Stimulated activated CD8-positive, alpha-beta memory T cell treated with anti-CD3 and anti-CD28 coated beads, Interleukin-12 subunit alpha, Interleukin-12 subunit beta, amount 100 ng/mL, for 24 hours (primary cell): ENCODE measurements at regions not wholly inside any gene's neighbourhood (a gene's known extent, or its start where the extent isn't known, plus 50 kb on each side); places are given as distances from the start of the nearest gene placed in this dataset.

ENCODE experiments used
- DNase-seq: peaks from one replicate; pipeline ENCODE4 v3.0.0-alpha.2; 2020; ENCODE audit errors: extremely low read depth

DNA sequence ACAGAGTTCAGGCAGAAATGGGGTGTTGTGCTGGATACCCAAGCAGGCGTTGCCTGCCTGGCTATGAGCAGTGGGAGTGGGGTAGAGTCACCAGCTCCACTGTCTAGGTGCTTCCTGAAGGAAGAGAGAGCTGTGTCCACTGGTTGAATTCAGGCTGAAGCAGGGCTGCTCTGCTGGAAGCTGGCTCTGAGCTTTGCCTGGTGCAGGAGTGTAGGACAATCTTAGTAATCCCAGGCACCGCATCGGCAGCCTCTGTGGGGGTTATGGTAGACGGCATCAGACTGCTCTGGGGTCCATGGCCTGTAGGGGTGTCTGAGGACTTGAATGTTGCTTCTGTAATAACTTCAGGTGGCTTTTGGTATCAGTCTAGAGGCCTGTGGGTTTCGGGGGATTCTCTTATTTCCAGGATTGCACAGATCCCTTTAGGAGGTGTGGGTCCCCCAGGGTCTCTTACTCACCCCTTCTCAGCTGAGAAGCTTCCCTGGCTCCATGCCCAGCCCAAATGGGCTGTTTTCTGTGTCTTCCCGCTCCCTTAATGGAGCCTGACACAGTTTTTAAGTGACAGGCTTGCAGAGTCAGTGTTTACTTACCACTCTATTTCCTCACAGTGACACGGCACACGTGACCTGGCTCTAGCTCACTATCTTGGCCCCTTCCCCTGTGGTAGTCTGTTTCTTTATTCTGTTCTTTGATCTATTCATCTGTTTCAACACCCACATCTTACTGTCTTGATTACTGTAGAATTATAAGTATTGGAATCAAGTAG is 644.3 kb downstream of the CBLN2 start:
- DNase-seq = no peak

DNA sequence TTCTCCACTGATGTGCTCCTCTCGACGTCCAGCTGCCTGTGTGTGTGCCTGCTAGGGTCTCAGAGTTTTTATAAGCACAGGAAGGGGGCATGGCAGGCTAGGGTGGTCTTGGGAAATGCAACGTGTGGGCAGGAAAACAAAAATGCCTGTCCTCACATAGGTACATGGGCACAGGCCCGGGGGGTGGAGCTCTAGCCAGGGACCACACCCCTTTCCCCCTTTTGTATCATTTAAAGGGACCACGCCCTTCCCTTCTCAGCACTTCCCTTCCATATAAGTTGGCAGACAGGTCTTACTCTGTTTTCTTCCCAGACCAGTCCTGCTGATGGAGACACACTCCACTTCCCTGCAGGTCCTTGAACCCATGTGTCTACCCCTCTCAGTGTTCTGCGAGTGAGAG is 645.0 kb downstream of the CBLN2 start:
- no peak for DNase-seq

GRCh38 chr18:71887509-71887908 is 656.6 kb downstream of the CBLN2 start:
- DNase-seq = no peak

DNA sequence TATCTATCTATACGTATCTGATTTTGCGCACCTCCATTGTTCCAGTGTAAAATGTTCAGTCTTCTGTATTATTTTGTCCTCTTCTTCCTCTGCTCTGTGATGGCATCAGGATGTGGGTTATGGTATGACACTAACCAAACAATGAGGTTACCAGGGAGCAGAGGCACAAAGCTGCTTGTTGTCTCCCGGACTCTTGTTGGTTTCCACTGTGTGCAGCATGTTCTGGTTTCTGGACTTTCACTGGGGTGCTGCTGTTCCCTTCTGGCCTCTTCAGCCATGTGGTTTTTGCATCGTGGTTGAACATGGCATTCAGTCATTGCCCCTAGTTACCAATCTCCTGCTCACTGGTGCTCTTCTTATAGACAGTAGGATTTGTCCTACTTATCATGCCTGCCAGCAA is 665.9 kb downstream of the CBLN2 start:
- no peak for DNase-seq

DNA sequence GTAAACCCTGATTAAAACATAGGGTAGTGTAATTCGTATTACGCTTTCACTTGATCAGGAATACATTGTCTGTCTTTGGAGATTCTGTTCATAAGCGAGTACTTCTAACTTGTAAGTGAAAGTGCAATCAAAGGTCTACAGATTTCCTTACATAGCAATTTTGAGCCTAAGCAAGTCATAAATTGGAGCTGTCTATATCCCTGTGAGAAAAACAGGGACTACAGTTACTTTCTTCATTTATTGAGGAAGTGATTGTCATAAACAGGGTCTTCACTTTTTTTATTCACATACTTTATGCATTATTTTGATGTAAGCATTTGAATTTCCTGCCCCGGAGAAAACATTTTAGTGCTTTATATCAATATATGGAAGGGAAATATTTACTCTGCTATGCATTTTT is 670.4 kb downstream of the CBLN2 start:
- no peak for DNase-seq

DNA sequence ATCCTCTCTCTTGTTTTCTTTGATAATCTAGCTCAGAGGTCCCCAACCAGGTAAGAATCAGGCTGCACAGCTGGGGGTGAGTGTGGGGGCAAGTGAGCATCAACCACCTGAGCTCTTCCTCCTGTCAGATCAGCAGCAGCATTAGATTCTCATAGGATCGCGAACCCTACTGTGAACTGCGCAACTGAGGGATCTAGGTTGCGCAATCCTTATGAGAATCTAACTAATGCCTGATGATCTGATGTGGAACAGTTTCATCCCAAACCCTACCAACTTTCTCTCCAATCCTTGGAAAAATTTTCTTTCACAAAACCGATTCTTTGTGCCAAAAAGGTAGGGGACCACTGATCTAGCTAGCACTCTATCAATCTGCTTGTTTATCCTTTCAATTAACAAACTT is 678.3 kb downstream of the CBLN2 start:
- no peak for DNase-seq

- no peak for DNase-seq
Measured at GRCh38 chr18:71850602-71851001, 693.5 kb downstream of the CBLN2 start.

DNA sequence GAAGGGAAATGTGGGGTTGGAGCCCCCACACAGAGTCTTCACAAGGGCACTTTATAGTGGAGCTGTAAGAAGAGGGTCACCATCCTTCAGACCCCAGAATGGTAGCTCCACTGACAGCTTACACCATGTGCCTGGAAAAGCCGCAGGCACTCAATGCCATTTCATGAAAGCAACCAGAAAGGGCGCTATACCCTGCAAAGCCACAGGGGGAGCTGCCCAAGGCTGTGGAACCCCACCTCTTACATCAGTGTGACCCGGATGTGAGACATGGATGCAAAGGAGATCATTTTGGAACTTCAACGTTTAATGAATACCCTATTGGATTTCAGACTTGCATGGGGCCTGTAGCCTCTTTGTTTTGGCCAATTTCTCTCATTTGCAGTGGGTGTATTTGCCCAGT is 694.7 kb downstream of the CBLN2 start:
- DNase-seq = no peak

DNA sequence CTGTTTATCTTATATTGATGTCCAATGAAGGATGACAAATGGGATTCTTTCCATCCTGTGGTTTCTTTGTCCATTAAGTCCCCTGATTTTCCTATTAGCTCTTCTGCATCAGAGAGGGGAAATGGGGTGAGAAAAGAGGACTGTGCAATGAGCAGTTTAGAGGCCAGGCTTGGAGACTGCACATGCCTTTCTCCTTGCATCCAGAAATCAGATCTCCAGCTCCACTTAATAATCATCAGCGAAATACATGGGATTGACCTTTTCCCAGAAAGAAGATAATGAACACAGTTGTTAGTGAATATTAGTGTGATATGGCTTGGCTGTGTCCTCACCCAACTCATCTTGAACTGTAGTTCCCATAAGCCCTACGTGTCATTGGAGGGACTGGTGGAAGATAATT is 697.4 kb downstream of the CBLN2 start:
- DNase-seq = no peak

DNA sequence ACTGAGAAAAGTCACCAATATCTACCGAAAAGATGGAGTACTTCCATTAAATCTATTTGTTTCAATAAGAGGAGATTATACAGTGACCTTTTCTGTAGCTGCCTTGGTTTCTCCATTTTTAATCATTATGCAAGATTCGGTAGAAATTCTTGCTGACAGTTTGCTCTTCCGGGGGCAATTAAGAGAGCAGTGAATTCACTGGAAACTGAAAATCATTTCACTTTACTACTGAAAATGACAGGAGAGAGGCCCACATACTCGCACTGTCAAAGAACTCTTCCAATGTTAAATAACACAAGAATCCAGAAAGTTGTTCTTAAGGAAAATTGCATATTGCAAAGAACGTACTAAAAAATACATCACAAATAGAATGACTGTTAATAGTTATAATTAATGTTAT is 699.3 kb downstream of the CBLN2 start:
- no peak for DNase-seq

GRCh38 chr18:71842666-71843065 is 701.5 kb downstream of the CBLN2 start:
- DNase-seq = no peak

DNA sequence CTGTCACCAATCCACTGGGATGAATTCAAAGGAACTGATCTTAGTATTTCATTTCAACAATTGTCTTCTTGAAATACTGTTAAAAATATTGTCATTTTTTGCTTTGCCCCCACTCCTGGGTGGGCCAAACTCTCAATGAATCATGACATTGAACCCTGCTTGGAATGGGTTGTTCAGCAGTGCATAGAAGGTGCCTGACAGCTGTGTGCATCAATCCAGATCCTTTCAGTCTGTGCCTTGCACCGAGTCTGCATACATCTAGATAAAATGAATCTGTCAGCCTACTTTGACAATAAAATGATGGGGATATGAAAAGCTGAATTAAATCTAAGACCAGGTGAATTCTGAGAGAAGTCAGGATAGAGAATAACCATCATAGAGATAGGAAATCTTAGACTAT is 706.6 kb downstream of the CBLN2 start:
- no peak for DNase-seq

GRCh38 chr18:71832946-71833617 is 711.1 kb downstream of the CBLN2 start:
- no peak for DNase-seq

DNA sequence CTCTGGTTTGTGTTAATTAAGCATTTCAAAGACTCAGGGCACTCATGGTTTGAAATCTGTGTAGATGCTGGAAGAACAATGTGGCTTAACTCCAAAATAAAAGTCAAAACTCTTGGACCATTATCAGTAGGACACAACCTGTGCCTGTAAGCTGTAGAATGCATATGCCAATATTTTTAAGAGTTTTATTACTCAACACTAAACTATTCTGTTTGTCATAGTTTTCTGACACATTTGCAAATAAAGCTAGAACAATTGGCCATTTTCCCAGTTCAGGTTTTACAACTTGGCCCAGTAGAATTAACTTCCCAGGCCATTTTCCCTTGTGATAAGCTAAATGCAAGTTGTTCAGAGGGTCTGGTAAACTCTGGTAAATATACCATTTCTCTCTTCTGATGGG is 713.1 kb downstream of the CBLN2 start:
- DNase-seq = no peak

GRCh38 chr18:71827301-71827700 is 716.8 kb downstream of the CBLN2 start:
- no peak for DNase-seq

DNA sequence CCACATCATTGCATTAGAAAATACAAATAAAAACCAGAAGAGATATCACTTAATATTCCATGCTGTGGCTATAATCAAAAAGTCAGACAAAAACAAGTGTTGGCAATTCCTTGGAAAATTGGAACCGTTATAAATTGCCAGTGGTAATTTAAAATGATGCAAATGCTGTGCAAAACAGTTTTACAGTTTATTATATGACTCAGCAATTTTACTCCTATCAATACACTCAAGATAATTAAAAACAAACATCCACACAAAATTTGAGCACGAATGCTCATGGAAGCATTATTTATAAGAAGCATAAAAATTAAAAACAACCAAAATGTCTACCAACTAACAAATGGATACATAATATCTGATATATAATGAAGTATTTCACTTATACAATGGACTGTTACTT is 728.8 kb downstream of the CBLN2 start:
- no peak for DNase-seq

GRCh38 chr18:71809711-71810110 is 734.4 kb downstream of the CBLN2 start:
- no peak for DNase-seq

DNA sequence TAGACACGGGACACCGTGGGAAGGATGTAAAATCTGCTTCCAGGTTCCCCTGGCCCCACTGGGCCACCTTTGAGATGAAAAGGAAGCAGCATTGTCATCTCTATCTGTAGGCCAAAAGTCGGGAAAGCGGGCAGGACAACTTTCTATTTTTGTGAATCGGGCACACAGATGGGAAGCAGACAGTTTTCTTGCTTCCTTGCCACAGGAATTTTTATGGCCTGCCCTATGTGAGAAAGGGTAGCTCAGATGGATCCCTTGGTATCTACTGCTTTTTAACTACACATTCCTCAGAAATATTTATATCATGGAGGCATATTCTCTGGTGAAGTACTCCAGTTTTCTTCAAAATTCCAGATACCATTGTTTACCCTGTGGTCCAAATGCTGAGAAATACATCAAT is 735.5 kb downstream of the CBLN2 start:
- DNase-seq = no peak

- DNase-seq = no peak
Measured at GRCh38 chr18:71807586-71807985, 736.6 kb downstream of the CBLN2 start.

DNA sequence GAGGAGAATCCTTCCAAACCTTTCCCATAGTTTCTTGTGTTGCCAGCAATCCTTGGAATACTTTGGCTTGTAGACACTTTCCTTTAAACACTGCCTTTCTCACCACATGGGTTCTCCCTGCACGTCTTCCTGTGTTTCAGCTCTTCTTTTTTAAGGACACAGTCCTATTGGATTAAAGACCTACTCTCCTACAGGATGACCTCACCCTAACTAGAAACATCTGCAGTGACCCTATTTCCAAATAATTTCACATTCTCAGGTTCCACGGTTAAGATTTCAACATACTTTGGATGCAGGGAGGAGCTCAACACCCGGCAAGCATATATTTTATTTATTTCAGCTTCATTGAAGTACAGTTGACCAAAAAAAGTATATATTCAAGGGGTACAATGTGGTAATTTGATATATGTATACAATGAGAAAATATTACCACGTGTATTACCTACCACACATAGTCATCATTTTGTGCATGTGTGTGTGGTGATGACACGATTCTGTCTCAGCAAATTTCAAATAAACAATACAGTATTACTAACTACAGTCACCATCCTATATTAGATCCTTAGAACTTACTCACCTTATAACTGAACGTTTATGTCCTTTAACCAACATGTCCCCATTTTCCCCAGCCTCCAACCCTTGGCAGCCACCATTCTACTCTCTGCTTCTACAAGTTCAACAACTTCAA is 745.0 kb downstream of the CBLN2 start:
- DNase-seq = no peak

DNA sequence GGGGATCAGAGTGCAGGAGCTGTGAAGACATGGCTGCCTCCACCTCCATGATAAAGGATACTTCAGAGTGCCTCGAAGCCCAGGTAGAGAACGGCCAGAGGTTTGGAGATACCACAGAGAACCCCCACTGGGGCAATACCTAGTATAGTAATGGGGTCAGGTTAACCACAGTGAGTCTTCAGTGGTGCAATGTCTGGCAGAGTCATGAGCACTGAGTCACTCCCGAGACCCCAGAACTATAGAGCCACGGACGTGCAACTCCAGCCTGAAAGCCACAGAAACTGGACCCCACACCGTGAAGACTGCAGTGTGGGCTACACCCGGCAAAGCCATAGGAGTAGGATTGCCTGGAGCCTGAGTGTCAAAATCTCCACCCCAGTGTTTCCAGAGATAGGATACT is 746.6 kb downstream of the CBLN2 start:
- no peak for DNase-seq

GRCh38 chr18:71784777-71785176 is 759.4 kb downstream of the CBLN2 start:
- DNase-seq = no peak

GRCh38 chr18:71760541-71760940 is 783.6 kb downstream of the CBLN2 start:
- no peak for DNase-seq
